ENCODE measurements at regions not wholly inside any gene's neighbourhood (a gene's known extent, or its start where the extent isn't known, plus 50 kb on each side); places are given as distances from the start of the nearest gene placed in this dataset.

DNA sequence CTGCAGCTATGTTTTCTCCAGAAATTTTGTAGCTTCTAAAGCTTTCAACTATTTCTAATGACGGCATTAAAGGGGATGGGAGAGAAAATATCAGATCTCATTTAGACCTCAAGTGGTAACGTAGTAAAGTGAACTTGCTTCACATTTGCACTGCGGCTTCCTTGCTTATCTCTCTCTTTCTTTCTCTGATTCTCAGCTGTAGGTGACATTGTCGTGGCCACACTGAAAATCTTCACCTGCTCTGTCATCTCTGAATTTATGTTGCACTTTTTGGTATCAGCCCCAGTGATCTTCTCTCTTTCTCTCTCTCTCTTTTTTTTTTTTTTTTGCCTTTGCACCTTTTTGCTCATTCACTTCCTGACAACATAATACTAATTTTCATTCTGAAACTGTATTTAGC, 254.1 kb upstream of the SATB1 start:
- DNase-seq (ENCODE audit: low read depth), result no peak

DNA sequence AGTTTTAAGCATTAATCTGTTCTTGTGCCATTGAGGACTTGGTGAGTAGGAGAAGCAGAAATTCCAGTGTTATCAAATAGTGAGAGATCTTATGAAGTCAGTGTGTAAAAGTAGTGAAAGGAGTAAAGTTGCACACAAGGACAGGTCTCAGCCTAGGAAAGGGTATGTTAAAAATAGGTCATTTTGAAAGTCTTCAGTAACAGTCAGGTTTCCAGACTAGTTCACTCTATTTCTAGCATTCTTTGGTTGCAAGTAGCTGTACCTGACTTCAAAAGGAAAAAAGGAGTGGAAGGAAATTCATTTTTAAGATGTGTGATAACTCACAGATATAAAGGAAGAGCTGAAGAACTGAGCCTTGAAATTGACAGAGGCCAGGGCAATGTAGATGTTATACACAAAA, 250.1 kb upstream of the SATB1 start:
- DNase-seq (ENCODE audit: low read depth), result no peak

DNA sequence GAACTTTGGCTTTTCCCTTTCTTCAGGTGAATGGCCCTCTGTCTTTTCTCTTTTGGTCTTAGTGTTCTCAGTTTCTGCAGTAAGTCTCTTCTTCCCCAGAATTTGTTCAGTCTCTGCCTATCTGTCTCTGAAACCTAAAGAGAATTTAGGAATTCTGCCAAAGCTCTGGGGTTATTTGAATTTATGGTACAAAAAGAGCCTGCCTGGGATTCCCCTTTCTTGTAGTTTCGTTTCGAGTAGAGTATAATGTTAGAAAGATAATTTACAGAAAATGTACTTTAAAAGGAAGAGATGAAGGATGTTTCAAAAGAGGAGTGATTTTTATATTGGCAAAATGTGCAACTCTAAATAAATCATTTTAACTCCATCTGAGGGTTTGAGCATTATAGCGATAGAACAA, 247.4 kb upstream of the SATB1 start:
- DNase-seq (ENCODE audit: low read depth), result no peak

DNA sequence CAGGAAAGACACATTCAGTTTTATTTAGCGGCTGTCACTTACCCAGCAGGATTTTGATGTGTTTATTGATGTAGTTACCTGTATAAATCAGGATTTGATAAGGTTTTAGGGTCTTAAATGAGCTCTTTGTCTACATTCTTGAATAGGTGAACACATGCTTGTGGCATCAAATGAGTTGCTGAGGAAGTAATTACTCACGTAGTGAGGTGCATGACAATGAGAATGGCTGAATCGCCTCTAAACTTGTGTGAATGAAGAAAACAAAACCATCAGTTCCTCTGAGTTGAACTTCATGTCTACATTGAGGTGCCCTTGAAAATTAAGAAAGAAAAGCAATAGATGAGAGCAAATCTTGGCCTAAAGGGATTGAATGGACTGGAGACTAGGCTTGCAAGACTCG, 245.6 kb upstream of the SATB1 start:
- DNase-seq (ENCODE audit: low read depth), result no peak

DNA sequence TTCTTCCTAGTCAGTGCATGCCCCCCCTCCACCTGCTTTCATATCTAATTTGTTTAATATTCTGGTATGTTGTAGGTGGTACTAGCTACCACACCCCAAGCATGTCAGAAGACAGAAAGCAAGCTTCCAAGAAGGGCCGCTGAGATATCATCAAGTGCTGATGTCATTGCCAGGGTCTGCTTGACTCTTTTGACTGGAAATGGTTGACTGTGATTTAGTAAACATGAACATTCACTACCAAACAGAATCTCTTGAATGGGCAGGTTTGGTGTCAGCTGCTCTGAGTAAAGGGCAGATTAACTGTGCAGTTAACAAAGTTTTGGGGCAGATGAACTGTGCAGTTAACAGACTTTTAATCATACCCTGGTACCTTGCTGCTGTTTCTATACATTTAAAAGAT, 244.2 kb upstream of the SATB1 start:
- DNase-seq (ENCODE audit: low read depth), result no peak

DNA sequence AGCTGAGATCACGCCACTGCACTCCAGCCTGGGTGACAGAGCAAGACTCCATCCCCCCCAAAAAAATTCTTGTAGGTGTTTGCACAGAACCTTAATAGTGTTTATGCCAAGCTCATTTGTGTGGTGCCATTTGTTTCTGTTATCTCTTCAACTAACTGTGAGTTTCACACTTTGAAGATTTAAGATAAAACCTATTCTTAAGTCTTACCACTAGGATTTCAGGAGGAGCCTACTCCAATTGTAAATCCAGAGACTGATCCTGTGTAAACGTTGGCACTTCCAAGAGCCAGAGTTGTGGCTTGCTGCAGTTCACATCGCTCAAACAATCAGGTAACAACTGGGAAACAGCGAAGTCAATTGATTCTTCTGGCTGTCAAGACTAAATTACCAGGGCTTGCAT, 242.4 kb upstream of the SATB1 start:
- DNase-seq (ENCODE audit: low read depth), result no peak

DNA sequence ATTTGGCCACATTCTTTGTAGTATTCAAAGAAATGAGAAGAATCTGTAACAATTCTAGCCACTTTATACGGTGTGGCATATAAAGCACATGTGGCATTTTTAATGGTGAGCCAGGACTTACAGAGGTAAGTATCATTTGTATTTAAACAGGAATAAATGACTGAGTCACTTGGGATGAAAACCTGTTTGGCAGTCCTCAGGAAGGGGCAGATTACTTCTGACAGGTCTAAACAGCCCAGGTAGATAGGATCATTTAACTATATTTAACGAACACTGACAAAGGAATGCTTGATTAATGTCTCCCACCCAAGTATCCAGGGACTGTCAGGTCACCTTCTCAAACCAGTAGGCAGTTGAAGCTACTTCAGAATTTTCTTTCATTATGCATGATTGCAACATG, 241.5 kb upstream of the SATB1 start:
- no peak for DNase-seq (ENCODE audit: low read depth)

DNA sequence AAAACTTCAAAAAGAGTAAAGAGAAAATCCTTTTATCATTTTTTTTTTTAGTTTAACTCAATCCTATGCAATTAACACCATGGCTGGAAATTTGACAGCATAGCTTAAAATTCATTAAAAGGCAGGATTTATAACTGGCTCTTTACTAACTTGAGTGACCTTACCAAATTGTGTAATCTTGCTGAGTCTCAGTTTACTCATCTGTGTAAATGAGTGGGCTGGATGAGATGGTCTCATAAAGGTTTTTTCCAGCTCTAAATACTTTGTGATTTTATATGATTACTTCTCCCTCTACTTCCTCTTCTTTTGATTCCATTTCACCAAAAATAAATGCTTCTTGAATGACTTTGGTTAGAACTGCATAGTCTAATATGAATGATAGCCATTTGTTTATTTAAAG, 234.9 kb upstream of the SATB1 start:
- DNase-seq (ENCODE audit: low read depth), result no peak

DNA sequence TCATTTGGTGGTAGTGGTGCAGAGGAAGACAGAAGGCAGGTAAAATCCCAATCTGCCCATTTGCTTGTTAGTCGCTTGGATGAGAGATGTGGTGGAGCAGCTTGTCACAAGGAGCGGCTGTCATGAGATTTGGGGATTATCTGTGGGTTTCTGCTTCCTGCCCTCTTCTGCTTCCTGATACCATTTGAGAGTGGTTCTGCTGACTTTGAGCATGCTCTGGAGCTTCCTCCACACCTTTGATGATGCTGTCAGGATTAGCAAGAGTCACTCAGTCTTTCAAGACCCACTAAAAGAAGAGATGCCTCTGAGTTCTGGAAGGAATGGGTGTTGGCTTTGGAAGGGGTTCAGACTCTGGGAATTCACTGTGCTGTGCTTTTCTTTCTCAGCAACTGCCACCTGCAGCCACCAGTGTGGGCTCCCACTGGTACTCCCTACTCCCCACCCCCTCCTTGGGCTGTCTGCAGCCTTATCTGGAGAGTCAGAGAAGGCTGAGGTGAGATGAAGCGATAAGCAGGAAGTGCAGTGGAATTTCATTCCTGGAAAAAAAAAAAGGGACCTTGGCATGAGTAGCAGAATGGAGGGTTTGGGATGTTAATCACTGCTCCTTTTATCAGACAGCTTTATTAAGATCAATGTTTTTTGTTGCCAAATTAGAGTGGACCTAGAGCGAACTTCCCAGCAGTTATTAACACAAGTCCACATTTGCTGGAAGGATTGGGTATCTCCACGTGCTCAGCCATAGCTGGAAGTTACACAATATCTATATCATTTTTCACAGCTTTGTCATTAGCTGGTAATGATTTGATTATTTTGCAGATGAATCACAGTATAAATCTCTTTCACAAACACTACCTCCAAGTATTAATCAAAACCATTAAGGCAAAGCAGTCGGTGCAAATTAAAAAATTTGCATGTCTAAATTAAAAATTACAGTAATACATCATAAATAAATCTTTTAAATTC, 233.0 kb upstream of the SATB1 start:
- DNase-seq (ENCODE audit: low read depth), result no peak

DNA sequence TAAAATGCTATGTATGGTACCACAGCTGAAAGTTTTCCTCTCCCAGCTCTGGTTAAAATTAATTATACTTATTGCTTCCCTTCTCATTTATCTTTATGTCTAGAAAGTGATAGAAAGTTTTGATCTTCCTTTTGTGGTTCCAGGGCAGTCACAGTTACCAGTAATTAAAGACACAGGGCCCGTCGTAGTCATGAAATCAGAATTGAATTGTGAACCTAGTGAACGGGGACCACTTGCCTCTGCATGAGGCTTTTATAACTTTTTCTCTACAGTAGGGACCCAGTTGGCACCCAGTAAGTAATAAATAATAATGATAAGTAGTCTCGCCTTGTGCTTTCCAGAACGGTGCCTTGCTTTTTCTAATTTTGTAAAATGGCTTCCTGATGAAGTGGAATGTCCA, 231.7 kb upstream of the SATB1 start:
- no peak for DNase-seq (ENCODE audit: low read depth)

DNA sequence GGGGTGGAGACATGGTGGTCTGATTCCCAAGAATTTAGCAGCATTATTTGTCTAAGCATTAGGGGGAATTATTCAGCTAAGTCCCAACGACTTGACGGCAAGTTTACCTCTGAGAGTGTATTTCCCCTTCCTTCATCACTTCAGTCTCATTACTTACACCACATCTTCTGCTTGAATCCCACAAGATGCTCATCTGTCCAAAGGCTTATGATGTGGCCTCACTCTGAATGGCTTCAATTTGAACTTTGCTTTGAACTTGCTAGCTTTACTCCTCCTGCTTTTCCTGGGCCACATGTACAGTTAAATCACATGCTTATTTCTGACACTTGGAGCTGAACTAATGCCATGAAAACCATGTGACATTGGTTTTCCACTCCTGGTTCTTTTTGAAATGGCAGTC, 231.3 kb upstream of the SATB1 start:
- no peak for DNase-seq (ENCODE audit: low read depth)

DNA sequence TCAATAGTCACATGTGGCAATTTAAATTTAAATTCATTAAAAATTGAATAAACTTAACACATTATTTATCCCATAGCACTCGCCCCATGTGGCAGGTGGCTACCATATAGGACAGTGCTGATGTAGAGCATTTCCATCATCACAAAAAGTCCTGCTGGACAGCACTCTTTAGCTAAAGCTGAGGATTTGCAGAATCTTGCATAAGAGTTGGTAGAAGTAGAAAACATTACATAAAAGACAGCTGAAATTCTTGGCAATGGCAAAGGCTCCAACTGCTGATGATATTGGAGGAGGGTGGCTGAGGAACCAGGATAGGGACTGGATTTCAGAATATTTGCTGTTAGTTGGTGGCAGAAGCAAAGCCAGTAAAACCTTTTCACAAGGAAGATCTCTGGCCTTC, 230.7 kb upstream of the SATB1 start:
- DNase-seq (ENCODE audit: low read depth), result no peak

DNA sequence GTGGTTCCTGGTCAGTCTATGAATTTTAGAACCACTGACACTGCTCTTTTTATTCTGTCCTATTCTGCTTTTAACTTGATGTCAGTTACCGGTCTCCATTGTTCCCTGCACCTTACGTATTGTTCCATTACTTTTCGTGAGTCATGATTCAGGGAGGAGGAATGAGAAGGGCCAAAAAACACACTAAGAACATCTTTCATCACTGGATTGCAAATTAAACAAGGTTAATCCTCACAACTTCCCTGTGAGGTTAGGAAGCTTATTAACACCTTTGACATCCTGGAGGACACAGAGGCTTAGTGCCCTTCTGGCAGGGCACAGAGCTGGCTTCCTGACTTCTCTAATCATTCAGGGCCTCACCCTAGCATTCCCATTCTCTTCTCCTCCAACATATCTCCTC, 227.6 kb upstream of the SATB1 start:
- DNase-seq (ENCODE audit: low read depth), result no peak

DNA sequence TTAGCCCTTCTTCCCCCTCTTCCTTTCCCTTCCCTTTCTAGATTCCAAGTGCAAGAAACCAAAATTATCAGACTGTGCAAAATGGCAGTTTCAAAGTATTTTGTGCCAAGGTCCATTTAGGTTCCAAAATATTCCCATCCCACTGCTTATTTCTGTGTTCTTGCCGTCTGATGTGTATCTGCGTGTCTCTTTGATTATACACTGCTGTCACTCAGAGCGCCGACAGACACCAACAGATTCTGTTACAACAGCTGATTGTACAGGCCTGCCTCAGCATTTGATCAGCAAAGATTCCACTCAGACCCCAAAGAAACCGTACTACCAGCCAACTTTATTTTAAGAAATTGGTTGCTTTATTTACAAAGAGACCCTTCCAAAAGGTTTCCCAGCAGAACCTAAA, 225.6 kb upstream of the SATB1 start:
- no peak for DNase-seq (ENCODE audit: low read depth)

DNA sequence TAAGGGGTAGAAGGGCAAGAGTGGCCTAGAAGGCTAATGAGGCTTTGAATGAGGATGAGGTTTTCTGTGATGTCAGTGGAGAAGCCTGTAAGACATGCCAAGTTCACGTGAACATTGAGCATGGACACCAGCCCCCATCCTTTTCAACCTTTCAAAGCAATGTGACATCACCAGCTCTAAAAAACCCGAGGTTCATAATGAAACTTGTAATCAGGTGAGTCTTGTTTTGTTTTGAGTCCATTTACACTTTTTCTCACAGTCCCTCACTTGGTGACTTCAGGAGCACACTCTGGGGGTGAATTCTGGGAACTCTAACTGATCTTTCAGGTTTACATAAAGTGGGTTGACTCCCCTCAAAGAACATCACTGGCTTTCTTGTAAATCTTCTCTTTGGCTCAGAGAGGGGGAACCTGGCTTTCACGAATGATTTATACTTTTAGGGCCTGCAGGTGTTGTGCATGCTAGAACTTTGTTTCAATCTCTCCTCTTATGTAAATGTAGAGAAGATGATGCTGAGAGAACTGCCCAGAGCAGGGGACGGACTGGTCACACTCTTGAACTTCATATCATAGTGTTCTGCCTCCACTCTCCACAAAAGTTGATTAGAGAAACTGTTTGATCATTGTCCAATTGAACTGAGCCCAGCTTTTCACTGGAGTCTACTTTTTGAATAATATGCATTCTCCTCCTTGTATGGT, 224.7 kb upstream of the SATB1 start:
- no peak for DNase-seq (ENCODE audit: low read depth)

DNA sequence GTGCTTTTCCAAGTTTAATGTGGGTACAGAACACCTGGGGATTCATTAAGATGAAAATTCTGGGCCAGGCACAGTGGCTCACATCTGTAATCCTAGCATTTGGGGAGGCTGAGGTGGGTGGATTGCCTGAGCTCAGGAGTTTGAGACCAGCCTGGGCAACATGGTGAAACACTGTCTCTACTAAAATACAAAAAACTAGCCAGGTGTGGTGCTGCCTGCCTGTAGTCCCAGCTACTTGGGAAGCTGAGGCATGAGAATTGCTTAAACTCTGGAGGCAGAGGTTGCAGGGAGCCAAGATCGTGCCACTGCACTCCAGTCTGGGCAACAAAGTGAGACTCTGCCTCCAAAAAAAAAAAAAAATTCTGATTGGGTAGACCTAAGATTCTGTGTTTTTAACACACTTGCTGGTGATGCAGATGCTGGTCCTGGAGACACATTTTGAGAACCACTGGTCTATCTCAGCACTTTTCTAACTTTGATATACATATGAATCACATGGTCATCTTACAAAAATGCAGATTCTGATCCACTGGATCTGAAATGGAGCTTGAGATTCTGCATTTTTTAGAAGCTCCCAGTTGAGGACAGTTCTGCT, 223.8 kb upstream of the SATB1 start:
- DNase-seq (ENCODE audit: low read depth), result no peak

DNA sequence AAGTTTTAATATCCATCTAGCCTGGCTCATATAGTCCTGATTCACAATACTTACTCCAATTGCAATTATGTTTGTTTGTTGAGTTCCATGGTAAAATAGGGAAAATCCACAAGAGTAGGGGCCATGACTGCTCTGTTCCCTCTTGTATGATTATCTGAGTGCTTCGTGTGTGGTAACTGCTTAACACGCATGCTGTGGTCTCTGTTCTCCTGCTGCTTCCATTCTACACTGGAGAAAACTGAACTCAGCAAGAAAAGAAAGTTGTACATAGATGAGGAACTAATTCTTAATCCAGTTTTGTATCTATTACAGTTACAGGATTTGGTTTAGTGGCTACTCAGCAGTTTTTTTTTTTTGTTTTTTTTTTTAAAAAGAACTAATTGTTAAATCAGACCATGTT, 223.0 kb upstream of the SATB1 start:
- no peak for DNase-seq (ENCODE audit: low read depth)

DNA sequence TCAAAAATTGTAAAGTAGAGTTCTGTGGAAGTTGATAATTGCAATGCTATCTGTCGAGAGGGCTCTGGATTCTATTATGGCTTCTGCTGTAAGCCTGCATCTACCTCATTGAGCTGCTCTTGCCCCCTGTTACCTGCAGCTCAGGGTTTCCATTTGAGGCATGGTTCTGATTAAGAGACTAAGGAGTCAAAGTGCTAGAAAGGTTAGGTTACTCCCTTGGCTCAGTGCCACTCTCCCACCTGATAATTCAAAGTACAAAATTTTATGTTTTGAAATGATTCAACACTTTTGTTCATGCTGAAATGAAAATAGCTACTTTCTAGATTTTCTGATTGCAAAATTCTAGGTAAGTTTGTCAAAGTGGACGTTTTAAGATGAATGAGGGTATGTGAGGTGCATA, 220.5 kb upstream of the SATB1 start:
- no peak for DNase-seq (ENCODE audit: low read depth)

DNA sequence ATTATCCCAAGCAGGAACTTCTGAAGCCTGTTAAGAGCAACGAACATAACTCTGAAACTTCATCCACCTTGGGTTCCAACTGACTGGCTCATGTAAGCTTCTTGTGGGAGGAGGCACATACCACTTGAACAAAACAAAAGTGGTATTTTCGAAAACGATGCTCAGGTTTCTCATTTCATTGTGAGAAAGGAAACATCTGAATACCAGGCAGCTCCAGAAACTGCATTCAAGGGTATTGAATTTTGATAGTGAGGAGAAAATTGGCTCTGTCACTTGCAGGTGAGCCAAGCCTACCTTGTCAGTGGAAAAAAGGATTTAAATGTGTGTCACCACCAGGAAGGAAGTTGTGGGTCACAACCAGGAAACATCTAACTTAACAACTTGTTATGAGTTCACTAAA, 218.1 kb upstream of the SATB1 start:
- no peak for DNase-seq (ENCODE audit: low read depth)

DNA sequence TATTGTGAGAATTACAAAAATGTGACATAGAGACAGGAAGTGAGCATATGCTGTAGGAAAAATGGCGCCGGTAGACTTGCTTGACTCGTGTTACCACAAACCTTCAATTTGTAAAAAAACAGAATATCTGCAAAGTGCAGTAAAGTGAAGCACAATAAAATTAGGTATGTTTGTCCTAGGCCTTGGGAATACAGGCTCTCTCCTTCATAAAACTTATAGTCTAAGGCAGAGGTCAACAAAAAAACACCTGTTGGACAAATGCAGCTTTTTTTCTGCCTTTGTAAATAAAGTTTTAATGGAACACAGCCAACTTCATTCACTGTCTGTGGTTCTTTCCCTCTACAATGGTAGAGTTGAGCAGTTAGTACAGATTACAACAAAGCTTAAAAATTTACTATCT, 216.8 kb upstream of the SATB1 start:
- DNase-seq (ENCODE audit: low read depth), result no peak

DNA sequence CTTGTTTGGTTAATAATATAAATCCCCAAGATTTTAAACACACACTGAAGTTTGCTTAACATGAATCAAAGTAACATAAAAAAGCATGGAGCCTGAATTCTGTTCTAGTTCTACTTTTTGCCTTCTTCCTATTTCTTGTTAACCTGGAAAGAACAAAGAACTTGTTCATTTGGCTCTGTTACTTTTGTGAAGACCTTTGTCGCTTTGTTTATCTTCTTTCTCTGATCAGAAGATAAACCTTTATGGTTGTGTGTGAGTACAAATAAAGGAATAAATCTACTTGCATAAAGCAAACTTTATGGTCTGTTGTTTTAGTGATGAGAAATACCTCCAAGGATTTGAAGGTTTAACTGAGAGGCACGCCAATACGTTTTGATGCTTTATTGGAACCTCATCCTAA, 210.1 kb upstream of the SATB1 start:
- DNase-seq (ENCODE audit: low read depth), result no peak

DNA sequence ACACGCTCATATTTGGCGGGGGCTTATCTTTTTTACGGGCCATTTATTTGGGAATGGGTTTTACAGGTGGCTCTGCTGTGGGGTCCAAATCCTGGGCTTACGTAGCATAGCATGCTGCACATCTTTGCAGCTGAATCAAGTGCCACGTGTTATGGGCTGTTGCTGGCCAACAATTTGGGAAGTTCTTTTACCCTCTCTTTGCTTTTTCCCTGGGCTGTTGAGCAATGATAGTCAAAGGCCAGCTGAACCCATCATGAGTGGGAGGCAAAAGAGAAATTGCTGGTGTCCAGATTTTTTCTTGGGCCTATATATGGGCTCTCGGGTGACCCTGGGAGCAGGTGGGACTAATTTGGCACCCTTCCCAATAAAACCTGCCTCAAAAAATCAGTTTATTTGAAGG, 209.3 kb upstream of the SATB1 start:
- no peak for DNase-seq (ENCODE audit: low read depth)

DNA sequence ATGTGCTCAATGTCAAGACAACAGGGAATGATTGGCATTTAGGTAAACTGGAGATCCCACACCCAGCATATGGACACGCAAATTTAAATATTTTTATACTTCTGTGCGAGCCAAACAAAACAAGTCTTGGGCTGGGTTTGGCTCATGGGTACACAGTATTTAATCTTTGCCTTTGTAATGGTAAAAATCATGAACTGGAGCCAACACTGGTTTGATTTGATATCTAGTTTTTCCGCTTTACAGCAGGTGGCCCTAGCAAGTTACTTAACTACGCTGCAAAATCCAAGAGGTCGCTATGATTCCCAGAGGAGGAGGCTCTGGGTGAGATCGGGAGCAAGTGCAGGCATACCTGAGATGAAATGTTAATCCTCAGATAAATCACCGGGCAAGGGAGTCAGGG, 207.9 kb upstream of the SATB1 start:
- DNase-seq (ENCODE audit: low read depth), result no peak

All from Daoy (cell line).